Esophagus muscularis mucosa (tissue), 4 donors: ENCODE measurements at regions not wholly inside any gene's neighbourhood (a gene's known extent, or its start where the extent isn't known, plus 50 kb on each side); places are given as distances from the start of the nearest gene placed in this dataset.

Experiments
- DNase-seq: peaks from one replicate; pipeline ENCODE4 v3.0.0-alpha.2; 2017; ENCODE audit errors: extremely low spot score
- H3K27ac ChIP-seq, 4 donors: fragments of 200-600 bp; sonication (generic); replicated peaks in 1 of 4; 1 replicate in 3 of 4; 2 replicates in 1 of 4; pipeline ENCODE4 v1.5.1; 2016 to 2019; ENCODE audit warnings: mild to moderate bottlenecking in 1 of 4
- H3K27me3 ChIP-seq, 4 donors: fragments of 200-600 bp; sonication (generic); one replicate each; pipeline versions ENCODE4 v1.5.1 to v1.6.0; 2016 to 2019
- H3K36me3 ChIP-seq, 4 donors: fragments of 200-600 bp; sonication (generic); one replicate each; pipeline ENCODE4 v1.5.1; 2016 to 2019
- H3K4me1 ChIP-seq, 4 donors: fragments of 200-600 bp; sonication (generic); one replicate each; pipeline ENCODE4 v1.5.1; 2016 to 2019
- H3K4me3 ChIP-seq, 4 donors: fragments of 200-600 bp; sonication (generic); 1 replicate in 2 of 4; 2 replicates in 2 of 4; pipeline ENCODE4 v1.5.1; 2016 to 2019; ENCODE audit warnings: mild to moderate bottlenecking in 4 of 4, moderate library complexity in 1 of 4
- H3K9me3 ChIP-seq, 4 donors: fragments of 200-600 bp; sonication (generic); 1 replicate in 3 of 4; 2 replicates in 1 of 4; pipeline ENCODE4 v1.5.1; 2016 to 2019
- CTCF ChIP-seq, 3 experiments: fragments of 200-600 bp in 2 of 3; fragments of 450-650 bp in 1 of 3; sonication (generic) in 2 of 3; IDR thresholded peaks; one replicate each; pipeline ENCODE4 v1.5.1; 2017 to 2019; ENCODE audit warnings: antibody characterized with exemption in 3 of 3, mild to moderate bottlenecking in 2 of 3, moderate library complexity in 1 of 3
- EP300 ChIP-seq: sonication (generic); formaldehyde crosslinking; IDR thresholded peaks from one replicate; pipeline ENCODE4 v1.6.1; 2017; ENCODE audit warnings: antibody characterized with exemption
- POLR2A ChIP-seq: fragments of 450-650 bp; IDR thresholded peaks from one replicate; pipeline ENCODE4 v1.6.1; 2017; ENCODE audit warnings: antibody characterized with exemption, moderate library complexity, mild to moderate bottlenecking, low read depth
- POLR2AphosphoS5 ChIP-seq, 2 donors: sonication (generic); formaldehyde crosslinking; IDR thresholded peaks; one replicate each; pipeline ENCODE4 v1.6.1; 2017; ENCODE audit warnings: antibody characterized with exemption in 2 of 2
- WGBS: methylation state at CpG from one replicate; pipeline ENCODE4 v1.1.5; 2018; 5-methylcytosine and 5-hydroxymethylcytosine counted together
- intact Hi-C: fragments of 100-400 bp; cut with DNase I; formaldehyde crosslinking; loops from one replicate; pipeline ENCODE4 v1.15.1; 2023

DNA sequence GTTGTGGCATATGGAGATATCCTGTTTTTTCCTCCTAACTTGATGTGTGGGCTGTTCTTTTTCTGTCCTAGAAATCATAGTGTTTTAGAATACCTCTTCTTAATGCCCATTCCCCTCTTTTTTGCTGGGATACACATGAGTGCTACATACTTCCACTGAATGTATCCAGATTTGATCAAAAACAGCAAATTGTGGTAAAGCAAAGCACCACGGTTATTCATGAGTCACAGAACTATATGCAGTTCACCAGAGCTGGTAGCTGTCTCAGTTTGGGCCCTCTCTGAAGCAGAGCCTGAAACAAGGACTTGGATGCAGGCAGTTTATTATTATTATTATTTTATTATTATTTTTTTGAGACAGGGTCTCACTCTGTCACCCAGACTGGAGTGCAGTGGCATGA lies 69.9 kb upstream of the CTLA4 start:
- no peaks in the 10 kb centered on the region for H3K36me3 ChIP-seq
- no peaks in the 10 kb centered on the region for H3K4me1 ChIP-seq
- H3K4me3 ChIP-seq, result no peak overlapping the region
- no peak overlapping the region for H3K27ac ChIP-seq
- H3K27me3 ChIP-seq, result no peaks in the 10 kb centered on the region
- 91% methylated on average over 1 of the region's 1 CpG for WGBS
- intact Hi-C loops, result no loop called here
- H3K9me3 ChIP-seq, result no peaks in the 10 kb centered on the region
- no peak for DNase-seq
- TF ChIP-seq POLR2AphosphoS5 (IDR thresholded peaks at IDR 0.05), result no peak
- TF ChIP-seq EP300, result no peak
- no peak for TF ChIP-seq CTCF (IDR thresholded peaks at IDR 0.05)
- TF ChIP-seq POLR2A, result no peak

DNA sequence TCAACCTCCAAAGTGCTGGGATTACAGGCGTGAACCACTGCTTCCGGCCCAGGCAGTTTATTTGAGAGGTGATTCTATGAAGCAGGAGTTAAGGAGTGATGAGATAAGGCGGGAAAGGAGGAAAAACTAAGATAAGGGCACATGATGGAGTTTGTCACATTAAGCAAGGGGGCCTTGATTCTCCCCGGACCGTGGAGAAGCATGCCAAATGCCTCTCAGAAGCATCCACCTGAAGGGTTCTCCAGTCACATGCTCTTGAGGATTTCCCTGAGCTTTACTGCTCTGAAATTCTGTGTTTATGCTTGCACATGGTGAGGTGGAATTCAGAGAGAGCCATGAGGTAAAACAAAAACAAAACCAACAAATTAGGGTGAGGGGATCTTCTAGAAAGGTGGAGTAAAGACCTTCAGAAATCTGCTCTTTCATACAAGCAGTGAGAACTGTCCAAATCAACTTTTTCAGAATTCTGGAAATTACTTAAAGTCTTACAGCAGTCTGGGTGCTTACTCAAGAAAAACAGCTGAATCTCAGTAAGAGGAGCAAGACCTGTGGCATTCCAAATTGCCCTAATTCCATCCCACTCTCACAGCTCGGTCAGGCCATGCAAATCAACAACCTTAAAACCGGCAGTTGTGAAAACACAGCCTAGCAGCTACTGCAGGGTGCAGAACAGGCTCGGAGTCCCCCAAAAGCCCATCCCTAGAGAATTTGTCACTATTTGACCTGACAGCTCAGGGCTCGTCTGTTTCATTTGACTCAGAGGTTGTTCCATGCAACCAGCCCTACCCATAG lies 69.1 kb upstream of the CTLA4 start:
- intact Hi-C loops, result no loop called here
- Histone ChIP-seq H3K36me3 (no peaks in the 10 kb centered on the region), H3K27ac (no peak overlapping the region), H3K9me3 (no peaks in the 10 kb centered on the region), H3K4me3 (no peak overlapping the region), H3K27me3 (no peaks in the 10 kb centered on the region), H3K4me1 (no peaks in the 10 kb centered on the region)
- TF ChIP-seq CTCF (IDR thresholded peaks at IDR 0.05), result no peak
- no peak for TF ChIP-seq EP300
- no peak for TF ChIP-seq POLR2AphosphoS5 (IDR thresholded peaks at IDR 0.05)
- TF ChIP-seq POLR2A, result no peak
- no peak for DNase-seq
- 91% methylated on average over 7 of the region's 9 CpGs for WGBS

DNA sequence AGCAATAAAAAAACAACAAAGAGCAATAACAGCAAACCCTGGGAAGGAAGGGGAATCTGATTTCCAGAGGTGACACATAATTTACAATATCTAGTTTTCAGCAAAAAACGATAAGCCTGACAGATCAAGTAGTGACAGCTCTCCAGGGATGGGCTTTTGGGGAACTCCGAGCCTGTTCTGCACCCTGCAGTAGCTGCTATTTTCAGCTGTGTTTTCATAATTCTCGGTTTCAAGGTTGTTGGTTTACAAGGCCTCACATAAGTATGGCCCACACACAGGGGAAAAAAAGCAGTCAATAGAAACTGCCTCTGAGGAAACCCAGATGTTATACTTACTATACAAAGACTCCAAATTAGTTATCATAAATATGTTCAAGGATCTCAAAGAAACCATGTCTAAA lies 67.7 kb upstream of the CTLA4 start:
- H3K4me1 ChIP-seq, result no peaks in the 10 kb centered on the region
- intact Hi-C loops, result no loop called here
- no peak overlapping the region for H3K27ac ChIP-seq
- TF ChIP-seq EP300 (no peak), POLR2AphosphoS5 (IDR thresholded peaks at IDR 0.05) (no peak), POLR2A (no peak), CTCF (IDR thresholded peaks at IDR 0.05) (no peak)
- H3K27me3 ChIP-seq, result no peaks in the 10 kb centered on the region
- no peaks in the 10 kb centered on the region for H3K36me3 ChIP-seq
- peaks cover 0 to 3% (median 2%) of the 10 kb centered on the region in 4 donors for H3K9me3 ChIP-seq
- no peak for DNase-seq
- no peak overlapping the region for H3K4me3 ChIP-seq
- WGBS, result 61% methylated on average over 3 of the region's 3 CpGs

DNA sequence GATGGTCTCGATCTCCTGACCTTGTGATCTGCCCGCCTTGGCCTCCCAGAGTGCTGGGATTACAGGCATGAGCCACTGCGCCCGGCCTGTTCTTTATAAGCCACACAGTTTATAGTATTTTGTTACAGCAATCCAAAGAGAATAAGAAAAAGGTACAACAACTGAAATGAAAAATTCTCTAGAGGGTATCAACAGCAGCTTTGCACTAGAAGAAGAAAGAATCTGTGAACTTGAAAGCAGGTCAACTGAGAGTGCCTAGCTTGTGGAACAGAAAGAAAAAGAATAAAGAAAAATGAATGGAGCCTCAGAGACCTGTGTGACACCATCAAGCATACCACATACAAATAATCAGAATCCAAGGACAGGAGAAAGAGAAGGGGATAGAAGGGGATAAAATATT lies 66.8 kb upstream of the CTLA4 start:
- intact Hi-C loops, result no loop called here
- peaks cover 0 to 12% (median 9%) of the 10 kb centered on the region in 4 donors for H3K9me3 ChIP-seq
- H3K27ac ChIP-seq, result no peak overlapping the region
- DNase-seq, result no peak
- no peak overlapping the region for H3K4me3 ChIP-seq
- H3K27me3 ChIP-seq, result no peaks in the 10 kb centered on the region
- TF ChIP-seq EP300 (no peak), POLR2A (no peak), CTCF (IDR thresholded peaks at IDR 0.05) (no peak), POLR2AphosphoS5 (IDR thresholded peaks at IDR 0.05) (no peak)
- no peaks in the 10 kb centered on the region for H3K36me3 ChIP-seq
- 97% methylated on average over 4 of the region's 4 CpGs for WGBS
- no peaks in the 10 kb centered on the region for H3K4me1 ChIP-seq
